Epithelial cell of proximal tubule (primary cell): ENCODE measurements at regions not wholly inside any gene's neighbourhood (a gene's known extent, or its start where the extent isn't known, plus 50 kb on each side); places are given as distances from the start of the nearest gene placed in this dataset.

Experiments
- DNase-seq: peaks from one replicate; pipeline ENCODE4 v3.0.0-alpha.2; 2011; ENCODE audit warnings: low read depth
- H3K4me3 ChIP-seq: 2 replicates; pipeline ENCODE4 v1.5.1; 2011; ENCODE audit warnings: low read depth, mild to moderate bottlenecking, low read length
- TF ChIP-seq, protein P1 (sequence below): conservative IDR thresholded peaks from 2 replicates; pipeline ENCODE4 v1.5.1; 2012; ENCODE audit warnings: low read depth, mild to moderate bottlenecking, low read length

DNA sequence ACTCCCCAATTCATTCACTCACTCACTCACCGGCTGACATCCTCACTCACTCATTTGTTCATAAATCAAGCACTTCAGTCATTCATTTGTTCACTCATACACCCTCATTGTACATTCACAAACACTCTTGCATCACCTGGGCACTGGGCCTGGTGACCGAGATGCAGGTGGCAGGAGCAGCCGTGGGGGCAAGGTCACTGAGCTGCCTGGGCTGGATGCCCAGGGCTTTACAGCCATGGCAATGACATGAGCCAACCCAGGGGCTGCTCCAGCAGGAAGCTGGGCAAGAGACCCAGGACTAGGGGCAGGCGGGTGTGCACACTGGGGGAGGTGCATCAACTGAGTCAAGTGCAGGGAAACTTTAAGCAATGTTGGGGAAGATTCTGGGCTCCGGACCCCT is 113.6 kb upstream of the IGSF21 start:
- TF ChIP-seq, protein P1, sequence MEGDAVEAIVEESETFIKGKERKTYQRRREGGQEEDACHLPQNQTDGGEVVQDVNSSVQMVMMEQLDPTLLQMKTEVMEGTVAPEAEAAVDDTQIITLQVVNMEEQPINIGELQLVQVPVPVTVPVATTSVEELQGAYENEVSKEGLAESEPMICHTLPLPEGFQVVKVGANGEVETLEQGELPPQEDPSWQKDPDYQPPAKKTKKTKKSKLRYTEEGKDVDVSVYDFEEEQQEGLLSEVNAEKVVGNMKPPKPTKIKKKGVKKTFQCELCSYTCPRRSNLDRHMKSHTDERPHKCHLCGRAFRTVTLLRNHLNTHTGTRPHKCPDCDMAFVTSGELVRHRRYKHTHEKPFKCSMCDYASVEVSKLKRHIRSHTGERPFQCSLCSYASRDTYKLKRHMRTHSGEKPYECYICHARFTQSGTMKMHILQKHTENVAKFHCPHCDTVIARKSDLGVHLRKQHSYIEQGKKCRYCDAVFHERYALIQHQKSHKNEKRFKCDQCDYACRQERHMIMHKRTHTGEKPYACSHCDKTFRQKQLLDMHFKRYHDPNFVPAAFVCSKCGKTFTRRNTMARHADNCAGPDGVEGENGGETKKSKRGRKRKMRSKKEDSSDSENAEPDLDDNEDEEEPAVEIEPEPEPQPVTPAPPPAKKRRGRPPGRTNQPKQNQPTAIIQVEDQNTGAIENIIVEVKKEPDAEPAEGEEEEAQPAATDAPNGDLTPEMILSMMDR, result no peak
- no peak overlapping the region for H3K4me3 ChIP-seq
- DNase-seq, result no peak

GRCh38 chr1:17995480-17995879 is 112.1 kb upstream of the IGSF21 start:
- no peak for DNase-seq
- no peak overlapping the region for H3K4me3 ChIP-seq
- TF ChIP-seq, protein P1, result no peak

DNA sequence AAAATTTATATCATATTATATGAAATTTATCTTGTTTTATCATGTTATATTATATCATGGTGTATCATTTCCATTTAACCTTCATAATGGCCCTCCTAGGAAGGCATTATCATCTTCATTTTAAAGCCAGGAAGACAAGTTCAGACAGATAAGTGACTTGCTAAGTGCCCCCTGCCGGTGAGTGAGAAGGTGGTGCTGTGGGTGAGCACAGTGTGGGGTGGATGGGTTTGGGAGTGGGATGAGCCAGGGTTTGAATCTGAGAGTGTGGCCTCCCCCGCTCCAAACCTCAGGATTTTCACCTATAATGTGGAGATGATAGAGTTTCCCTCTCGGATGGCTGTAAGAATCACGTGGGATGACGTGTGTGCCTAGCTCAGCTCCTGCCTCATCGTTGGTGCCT is 108.7 kb upstream of the IGSF21 start:
- no peak for DNase-seq
- H3K4me3 ChIP-seq, result no peak overlapping the region
- TF ChIP-seq, protein P1, result peak; percentile 42

- H3K4me3 ChIP-seq, result no peak overlapping the region
- DNase-seq, result no peak
- TF ChIP-seq, protein P1, result no peak
These were observed 107.7 kb upstream of the IGSF21 start for GRCh38 chr1:17999884-18000283.

- H3K4me3 ChIP-seq, result no peak overlapping the region
- TF ChIP-seq, protein P1, result no peak
- no peak for DNase-seq
These were observed 105.9 kb upstream of the IGSF21 start for GRCh38 chr1:18001725-18002124.

DNA sequence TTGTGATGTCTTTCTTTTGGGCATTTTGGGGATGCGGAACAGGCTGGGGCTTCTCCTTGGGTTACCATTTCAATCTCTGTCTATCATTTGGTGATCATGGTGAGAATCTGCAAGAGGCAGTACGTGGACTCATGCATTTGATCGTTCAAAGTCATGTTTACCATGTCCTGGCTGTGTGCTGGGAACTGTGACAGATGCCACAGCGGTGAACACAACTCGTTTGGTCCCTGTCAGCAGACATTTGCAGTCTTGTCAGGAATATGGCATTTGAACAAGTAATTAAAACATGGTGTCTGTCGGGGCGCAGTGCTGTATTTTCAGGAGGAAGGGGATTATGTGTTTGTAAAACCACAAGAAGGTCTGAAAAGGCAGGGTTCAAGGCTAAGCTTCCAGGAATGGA is 103.3 kb upstream of the IGSF21 start:
- DNase-seq, result no peak
- TF ChIP-seq, protein P1, result no peak
- no peak overlapping the region for H3K4me3 ChIP-seq

- TF ChIP-seq, protein P1, result no peak
- no peak for DNase-seq
- H3K4me3 ChIP-seq, result no peak overlapping the region
These were observed 102.4 kb upstream of the IGSF21 start for GRCh38 chr1:18005238-18005637.
